Brain pericyte (primary cell): ENCODE measurements at regions not wholly inside any gene's neighbourhood (a gene's known extent, or its start where the extent isn't known, plus 50 kb on each side); places are given as distances from the start of the nearest gene placed in this dataset.

Experiments used
- DNase-seq: peaks from one replicate; pipeline ENCODE4 v3.0.0-alpha.2; 2012; ENCODE audit warnings: low read depth, low spot score

GRCh38 chrX:109842611-109843010 is 109.6 kb upstream of the ACSL4 start:
- DNase-seq = no peak

DNA sequence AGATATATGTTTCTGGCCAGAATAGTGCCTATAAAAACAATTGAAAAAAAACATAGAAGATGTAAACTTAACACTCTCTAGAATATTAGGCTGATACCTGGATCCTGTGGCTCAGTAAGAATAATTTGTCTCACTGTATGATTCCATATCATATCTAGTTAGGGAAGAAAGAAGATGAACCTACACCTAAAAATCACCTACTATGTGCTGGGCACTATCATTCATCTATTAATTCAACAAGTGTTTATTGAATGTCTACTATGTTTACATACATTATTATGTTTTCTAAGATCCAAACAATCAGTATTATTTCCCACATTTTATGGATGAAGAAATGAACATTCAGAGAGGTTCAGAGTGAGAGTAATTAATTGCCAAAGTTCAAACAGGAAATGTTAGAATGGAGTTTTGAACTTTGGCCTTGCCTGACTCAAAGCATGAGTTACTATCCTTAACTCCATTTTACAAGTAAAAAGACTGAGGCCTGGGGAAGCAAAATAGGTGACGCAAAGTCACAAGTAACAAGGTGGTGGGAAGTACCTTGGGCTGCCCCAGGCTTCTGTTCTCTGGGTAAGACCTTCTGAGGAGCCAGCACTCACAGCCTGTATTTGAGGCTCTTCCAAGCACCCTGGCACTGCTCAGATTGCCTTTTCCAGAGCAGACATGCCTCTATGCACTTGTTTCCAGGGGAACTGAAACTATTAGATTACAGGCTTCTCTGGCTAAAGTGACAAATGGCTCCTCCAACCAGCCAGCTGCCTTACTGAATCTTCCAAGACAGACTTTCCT is 111.1 kb upstream of the ACSL4 start:
- DNase-seq = no peak

DNA sequence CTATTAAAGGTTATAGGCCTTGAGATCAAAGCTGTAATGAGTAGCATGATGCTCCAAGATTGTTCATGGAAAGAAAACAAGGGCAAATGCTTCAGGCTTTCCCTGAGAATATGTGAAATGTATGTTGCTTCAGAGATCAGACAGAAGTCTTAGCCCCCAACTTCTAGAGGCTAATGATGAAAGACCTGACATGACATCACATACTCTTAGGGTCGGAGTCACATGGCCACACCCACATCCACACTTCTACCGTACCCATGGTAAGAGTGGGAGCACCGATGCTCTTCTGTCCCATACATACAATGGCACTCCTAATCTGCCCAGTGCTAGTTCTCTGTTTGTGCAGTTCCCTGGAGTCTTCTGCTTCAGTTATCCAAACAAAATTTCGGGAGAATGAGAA is 111.9 kb upstream of the ACSL4 start:
- no peak for DNase-seq

DNA sequence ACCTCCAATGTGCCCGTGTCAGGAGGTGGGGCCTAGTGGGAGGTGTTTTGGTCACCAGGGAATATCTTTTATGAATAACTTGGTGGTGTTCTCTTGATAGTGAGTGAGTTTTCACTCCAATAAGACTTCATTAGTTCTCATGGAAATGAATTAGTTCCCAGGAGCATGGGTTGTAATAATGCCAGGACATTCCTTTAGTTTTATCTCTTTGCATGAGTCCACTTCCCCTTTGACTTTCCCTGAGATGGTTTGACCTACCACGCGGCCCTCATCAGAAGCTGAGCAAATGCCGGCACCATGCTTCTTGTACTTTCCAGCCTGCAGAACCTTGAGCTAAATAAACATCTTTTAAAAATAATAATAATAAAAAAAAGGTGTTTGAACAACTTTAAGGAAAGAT is 112.9 kb upstream of the ACSL4 start:
- DNase-seq = no peak

DNA sequence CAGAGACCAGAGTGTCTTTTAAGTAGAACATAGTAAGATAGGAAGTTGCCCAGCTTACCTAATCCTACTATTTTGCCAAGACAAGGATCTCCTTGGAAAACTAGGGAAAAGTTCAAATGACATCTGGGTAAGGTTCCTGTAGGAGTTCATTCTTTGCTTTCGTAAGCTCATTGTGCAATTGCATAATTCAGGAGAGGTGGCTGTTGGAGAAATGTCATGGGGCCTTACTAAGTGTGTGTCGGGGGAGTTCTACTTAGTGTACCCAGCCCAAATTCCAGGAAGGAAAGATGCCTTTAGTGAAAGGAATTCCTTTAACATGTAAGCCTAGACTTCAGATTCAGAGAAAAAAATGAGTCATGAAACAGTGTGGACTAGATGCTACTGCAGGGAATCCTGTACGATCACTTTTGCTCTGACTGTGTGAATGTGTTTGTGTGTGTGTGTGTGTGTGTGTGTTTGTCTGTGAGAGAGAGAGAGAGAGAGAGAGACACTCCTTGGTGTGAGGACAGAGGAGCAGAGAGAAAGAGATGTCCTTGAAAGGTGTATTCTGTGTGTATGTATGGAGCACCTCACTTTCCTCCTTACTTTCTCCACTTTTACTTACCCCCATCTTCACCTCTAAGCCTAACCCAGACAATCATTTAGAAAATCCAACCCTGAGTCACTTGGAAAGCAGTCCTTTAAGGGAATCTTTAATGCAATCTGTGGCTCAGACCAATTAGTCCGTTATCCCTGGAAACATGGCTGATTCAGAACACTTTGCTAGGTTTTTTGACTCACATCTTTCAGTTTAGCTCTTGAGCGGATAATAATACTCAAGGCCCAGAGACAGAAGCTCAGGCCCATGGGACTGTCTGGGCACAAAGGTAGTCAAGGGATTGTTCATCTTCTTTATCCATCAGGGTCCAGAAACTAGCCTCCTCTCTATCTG is 114.5 kb upstream of the ACSL4 start:
- no peak for DNase-seq

DNA sequence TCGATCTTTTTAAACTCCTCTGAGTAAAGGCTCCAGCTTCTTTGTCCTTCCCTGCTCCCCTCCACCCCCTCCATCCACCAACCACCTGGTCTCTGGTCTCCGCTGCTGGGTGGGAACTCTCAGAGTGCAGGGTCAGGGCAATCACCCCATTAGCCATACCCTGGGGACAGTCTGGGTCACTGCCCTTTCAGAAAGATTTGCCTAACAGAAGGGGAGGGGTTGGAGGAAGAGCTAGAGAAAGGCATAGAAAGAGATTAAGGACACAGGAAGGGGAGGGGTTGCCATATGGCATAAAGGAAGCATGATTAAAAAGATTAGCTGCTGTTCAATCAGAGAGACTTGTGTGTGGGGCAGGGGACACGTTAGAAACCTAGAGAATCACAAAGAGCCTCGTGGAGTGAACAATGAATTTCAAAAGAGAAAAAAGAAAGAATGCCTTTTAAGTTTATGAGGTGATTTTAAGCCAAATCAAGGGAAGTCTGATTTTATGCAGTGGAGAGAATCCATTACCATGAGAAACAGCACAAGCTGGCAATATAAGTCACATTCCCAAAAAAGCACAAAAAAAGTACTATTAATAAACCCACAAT is 115.5 kb upstream of the ACSL4 start:
- DNase-seq = no peak

DNA sequence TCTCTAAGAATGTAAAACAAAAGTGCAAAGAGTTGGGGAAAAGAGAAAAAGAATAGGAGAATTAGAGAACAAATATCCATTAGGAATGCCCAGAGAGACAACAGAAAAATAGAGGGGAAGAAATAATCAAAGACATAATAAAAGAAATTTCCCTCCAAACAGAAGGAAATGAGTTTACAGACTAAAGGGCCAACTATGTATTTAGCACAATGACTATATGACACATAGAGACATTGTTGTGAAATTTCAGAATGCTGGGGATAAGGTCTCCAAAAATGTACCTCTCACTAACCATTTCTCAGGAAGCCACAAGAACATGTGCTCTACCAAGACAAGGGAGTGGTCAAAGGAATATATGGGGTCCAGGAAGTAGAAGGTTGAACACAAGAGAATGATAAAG is 121.0 kb upstream of the ACSL4 start:
- DNase-seq = no peak

DNA sequence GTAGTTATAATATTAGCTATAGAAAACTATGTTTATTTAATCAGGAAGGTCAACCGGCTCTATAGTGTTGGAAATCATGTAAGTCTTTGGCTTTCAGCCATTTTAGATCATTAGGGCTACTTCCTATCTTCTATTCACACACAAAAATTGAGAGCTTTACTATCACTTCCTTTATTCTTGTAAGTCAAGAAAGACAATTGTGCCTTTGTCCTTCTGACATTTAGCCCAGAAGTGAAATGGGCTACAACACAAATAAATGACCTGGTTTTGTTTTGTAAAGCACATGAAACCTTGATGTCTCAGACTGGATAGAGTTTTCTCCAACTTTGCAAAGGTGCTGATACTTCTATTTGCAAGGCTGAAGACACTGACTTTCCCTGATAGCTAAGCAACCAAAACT is 122.4 kb upstream of the ACSL4 start:
- DNase-seq = no peak

- no peak for DNase-seq
These were observed 123.9 kb upstream of the ACSL4 start for GRCh38 chrX:109856974-109857373.

GRCh38 chrX:109857584-109858228 is 124.6 kb upstream of the ACSL4 start:
- DNase-seq = no peak

- no peak for DNase-seq
These were observed 125.7 kb upstream of the ACSL4 start for GRCh38 chrX:109858602-109859341.

DNA sequence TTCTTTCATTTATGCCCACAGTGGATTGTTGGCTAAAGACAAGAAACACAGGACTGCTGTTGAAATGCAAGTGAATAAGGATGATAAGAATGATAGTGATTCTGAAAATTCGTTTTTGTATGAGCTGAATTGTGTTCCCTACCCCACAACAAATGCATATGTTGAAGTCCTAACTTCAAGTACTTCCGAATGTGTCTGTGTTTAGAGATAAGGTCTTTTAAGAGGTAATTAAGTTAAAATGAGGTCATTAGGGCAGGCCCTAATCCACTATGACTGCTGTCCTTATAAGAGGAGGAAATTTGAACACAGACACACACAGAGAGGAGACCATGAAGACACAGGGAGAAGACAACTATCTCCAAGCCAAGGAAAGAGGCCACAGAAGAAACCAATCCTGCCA is 126.6 kb upstream of the ACSL4 start:
- DNase-seq = no peak

- no peak for DNase-seq
These were observed 129.4 kb upstream of the ACSL4 start for GRCh38 chrX:109862433-109862832.

- no peak for DNase-seq
These were observed 130.8 kb upstream of the ACSL4 start for GRCh38 chrX:109863811-109864210.

- no peak for DNase-seq
These were observed 131.6 kb upstream of the TMEM164 start for GRCh38 chrX:109871121-109871888.

- peak; percentile 55 for DNase-seq
These were observed 130.7 kb upstream of the TMEM164 start for GRCh38 chrX:109872021-109872732.

- no peak for DNase-seq
These were observed 129.3 kb upstream of the TMEM164 start for GRCh38 chrX:109873574-109873973.

DNA sequence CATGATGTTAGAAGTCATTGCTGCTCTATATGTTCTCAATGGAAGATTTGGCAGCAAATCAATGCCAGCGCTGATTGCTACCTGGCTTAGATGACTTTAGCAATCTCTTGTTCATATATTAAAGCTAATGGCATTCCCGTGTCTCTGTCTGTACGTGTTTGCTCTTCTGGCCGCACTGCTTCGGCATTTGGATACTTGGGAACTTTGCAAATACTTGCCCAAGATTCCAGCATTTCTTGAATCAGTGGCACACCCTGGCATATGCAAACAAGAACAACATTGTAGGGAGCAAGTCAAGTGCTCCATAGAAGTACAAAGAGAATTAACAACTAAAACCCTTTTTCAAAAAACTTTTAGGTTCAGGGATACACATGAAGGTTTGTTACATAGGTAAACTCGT is 128.9 kb upstream of the TMEM164 start:
- no peak for DNase-seq

DNA sequence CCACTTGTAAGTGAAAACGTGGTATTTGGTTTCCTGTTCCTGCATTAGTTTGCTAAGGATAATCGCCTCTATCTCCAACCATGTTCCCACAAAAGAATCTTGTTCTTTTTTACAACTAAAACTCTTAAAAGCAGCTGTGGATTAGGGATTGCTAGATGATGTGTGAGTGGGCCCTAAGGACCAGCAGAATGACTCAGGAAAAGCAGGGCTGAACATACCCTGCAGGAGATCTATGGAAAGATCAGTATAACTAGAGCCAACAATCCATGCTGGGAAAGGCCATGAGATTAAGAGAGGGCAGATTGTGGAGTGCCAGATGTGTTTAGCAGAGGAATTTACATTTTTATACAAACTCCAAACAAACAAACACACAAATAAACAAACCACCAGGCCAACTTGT is 128.4 kb upstream of the TMEM164 start:
- no peak for DNase-seq

- DNase-seq = no peak
These were observed 127.1 kb upstream of the TMEM164 start for GRCh38 chrX:109875831-109876230.
